ENCODE measurements at regions not wholly inside any gene's neighbourhood (a gene's known extent, or its start where the extent isn't known, plus 50 kb on each side); places are given as distances from the start of the nearest gene placed in this dataset.

GRCh38 chr17:36864827-36865430, 72.3 kb upstream of the LHX1 start:
- Histone ChIP-seq H3K36me3 (ENCODE audit: control insufficient read depth, low read length) (no peaks in the 10 kb centered on the region), H3K4me3 (ENCODE audit: low read length) (no peak overlapping the region), H3K27me3 (ENCODE audit: control insufficient read depth, low read length) (peaks cover 5% of the 10 kb centered on the region; the same call in 1 of the 2 replicates), H3K79me2 (ENCODE audit: control insufficient read depth, low read length) (no peaks in the 10 kb centered on the region), H3K4me1 (ENCODE audit: control insufficient read depth, low read length) (no peaks in the 10 kb centered on the region), H4K20me1 (ENCODE audit: control insufficient read depth, insufficient read depth, low read depth, low read length) (no peaks in the 10 kb centered on the region), H3K9me2 (replicated peaks; ENCODE audit: control insufficient read depth, low read length) (no peaks in the 10 kb centered on the region), H3K27ac (ENCODE audit: low read depth, low read length) (no peak overlapping the region), H3K4me2 (ENCODE audit: low read length) (no peak overlapping the region), H3K9me3 (ENCODE audit: control insufficient read depth, insufficient read depth, low read length) (no peaks in the 10 kb centered on the region), H3F3A (ENCODE audit: control insufficient read depth, insufficient read depth) (no peaks in the 10 kb centered on the region)
- TF ChIP-seq CTCF (IDR thresholded peaks at IDR 0.05; ENCODE audit: low read depth, low read length, poor library complexity, severe bottlenecking), result no peak
- no peak for TF ChIP-seq EZH2phosphoT487 (IDR thresholded peaks at IDR 0.05; ENCODE audit: borderline replicate concordance, low read length)

GRCh38 chr17:36867716-36868341, 69.4 kb upstream of the LHX1 start:
- Histone ChIP-seq H3K27me3 (ENCODE audit: control insufficient read depth, low read length) (peaks cover 16% of the 10 kb centered on the region), H3K9me2 (replicated peaks; ENCODE audit: control insufficient read depth, low read length) (no peaks in the 10 kb centered on the region), H4K20me1 (ENCODE audit: control insufficient read depth, insufficient read depth, low read depth, low read length) (no peaks in the 10 kb centered on the region), H3K36me3 (ENCODE audit: control insufficient read depth, low read length) (no peaks in the 10 kb centered on the region), H3K4me1 (ENCODE audit: control insufficient read depth, low read length) (no peaks in the 10 kb centered on the region), H3K4me3 (ENCODE audit: low read length) (no peak overlapping the region), H3F3A (ENCODE audit: control insufficient read depth, insufficient read depth) (no peaks in the 10 kb centered on the region), H3K4me2 (ENCODE audit: low read length) (no peak overlapping the region), H3K9me3 (ENCODE audit: control insufficient read depth, insufficient read depth, low read length) (no peaks in the 10 kb centered on the region), H3K79me2 (ENCODE audit: control insufficient read depth, low read length) (no peaks in the 10 kb centered on the region), H3K27ac (ENCODE audit: low read depth, low read length) (no peak overlapping the region)
- no peak for TF ChIP-seq EZH2phosphoT487 (IDR thresholded peaks at IDR 0.05; ENCODE audit: borderline replicate concordance, low read length)
- no peak for TF ChIP-seq CTCF (IDR thresholded peaks at IDR 0.05; ENCODE audit: low read depth, low read length, poor library complexity, severe bottlenecking)

GRCh38 chr17:36868777-36869176, 68.5 kb upstream of the LHX1 start:
- Histone ChIP-seq H3K27ac (ENCODE audit: low read depth, low read length) (no peak overlapping the region), H3K4me3 (ENCODE audit: low read length) (no peak overlapping the region), H3K4me2 (ENCODE audit: low read length) (no peak overlapping the region), H3F3A (ENCODE audit: control insufficient read depth, insufficient read depth) (no peaks in the 10 kb centered on the region), H3K4me1 (ENCODE audit: control insufficient read depth, low read length) (no peaks in the 10 kb centered on the region), H3K36me3 (ENCODE audit: control insufficient read depth, low read length) (no peaks in the 10 kb centered on the region), H3K27me3 (ENCODE audit: control insufficient read depth, low read length) (peaks cover 20% of the 10 kb centered on the region), H3K9me2 (replicated peaks; ENCODE audit: control insufficient read depth, low read length) (no peaks in the 10 kb centered on the region), H3K79me2 (ENCODE audit: control insufficient read depth, low read length) (no peaks in the 10 kb centered on the region), H3K9me3 (ENCODE audit: control insufficient read depth, insufficient read depth, low read length) (no peaks in the 10 kb centered on the region), H4K20me1 (ENCODE audit: control insufficient read depth, insufficient read depth, low read depth, low read length) (no peaks in the 10 kb centered on the region)
- no peak for TF ChIP-seq CTCF (IDR thresholded peaks at IDR 0.05; ENCODE audit: low read depth, low read length, poor library complexity, severe bottlenecking)
